ENCODE measurements at regions not wholly inside any gene's neighbourhood (a gene's known extent, or its start where the extent isn't known, plus 50 kb on each side); places are given as distances from the start of the nearest gene placed in this dataset.

GRCh38 chr10:117721873-117722272 is 179.3 kb downstream of the EMX2 start:
- DNase-seq = no peak

DNA sequence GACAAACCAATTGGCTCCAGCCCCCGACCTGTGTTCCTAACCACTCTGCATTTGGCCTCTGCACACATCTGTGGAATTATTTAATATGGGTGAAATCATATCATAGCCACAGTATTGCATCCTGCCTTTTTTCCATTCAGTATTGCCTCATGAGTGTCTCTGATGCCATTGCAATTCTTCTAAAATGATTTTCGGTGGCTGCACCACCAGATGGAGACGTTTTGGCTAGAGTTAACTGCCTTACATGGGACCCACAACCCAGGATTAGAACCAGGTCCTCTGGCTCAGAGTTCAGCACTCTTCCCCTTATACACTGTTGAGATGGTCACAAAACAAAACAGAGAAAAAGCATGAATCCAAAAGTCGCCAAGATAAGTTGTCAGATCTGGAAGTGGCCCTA is 180.8 kb downstream of the EMX2 start:
- DNase-seq = no peak

DNA sequence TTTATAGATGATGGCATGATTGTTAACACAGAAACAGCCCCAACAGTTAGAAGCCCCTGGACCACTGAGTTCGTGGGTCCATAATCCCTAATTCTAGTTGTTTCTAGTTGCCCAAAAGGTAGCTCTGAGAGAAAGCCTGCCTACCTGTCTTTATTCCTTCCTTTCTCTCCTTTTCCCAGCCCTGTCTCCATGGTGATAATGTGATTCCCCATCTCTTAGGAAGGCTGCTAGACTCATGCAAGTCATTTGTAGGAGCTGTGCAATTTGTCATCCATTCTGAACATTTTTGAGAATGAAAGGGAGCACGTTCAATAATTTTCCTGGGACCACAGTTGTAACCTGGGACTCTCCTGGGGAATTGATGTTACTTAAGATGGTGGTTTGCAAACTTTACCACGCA is 183.4 kb downstream of the EMX2 start:
- no peak for DNase-seq

DNA sequence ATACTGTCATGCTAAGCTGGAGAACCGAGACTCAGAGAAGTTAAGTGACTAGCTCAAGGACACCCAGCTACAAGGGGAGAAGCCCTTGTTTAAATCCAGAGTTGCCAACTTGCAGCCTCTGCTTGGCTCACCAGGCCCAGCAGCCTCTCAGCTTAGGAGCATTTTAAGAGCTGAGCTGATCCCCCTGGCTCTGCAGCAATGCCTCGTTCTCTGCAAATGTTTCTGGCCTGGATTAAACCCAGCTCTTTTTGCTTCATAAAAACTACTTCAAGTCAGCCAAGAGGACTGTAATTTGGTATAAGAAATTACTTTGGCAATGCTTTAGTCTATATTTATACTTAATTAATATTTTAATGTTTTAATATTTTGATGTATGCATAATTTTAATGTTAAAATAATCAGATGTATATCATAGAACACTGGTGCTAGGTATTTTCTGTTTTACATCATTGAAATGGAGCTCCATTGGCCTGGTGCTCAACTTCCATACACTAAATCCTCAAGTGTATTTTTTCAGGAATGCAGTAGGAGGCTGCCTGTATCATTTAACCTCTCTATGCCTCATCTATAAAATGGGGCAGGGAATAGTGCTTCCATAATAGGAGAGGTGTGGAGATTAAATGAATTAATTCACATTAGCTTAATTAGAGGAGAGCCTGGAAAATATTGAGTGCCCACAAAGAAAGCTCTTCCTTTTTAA is 184.2 kb downstream of the EMX2 start:
- DNase-seq = no peak

- DNase-seq = no peak
These were observed 184.9 kb downstream of the EMX2 start for GRCh38 chr10:117727421-117727820.

DNA sequence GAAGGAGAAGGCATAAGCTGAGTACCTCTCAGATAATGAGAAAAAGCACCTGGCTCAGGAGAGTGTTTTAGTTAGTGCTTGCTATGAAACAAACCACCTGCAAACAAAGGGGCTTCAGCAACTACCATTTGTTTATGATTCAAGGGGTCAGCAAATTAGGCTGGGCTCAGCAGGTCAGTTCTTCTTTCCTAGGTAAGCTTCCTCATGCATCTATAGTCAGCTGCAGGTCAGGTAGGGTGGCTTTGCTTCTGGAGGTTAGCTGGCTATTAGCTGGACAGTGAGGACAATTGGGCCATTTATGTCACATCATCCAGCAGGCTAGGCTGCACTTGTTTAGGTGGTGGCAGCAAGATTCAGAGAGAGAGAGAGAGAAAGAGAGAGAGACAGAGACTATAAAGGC is 185.5 kb downstream of the EMX2 start:
- DNase-seq = no peak

DNA sequence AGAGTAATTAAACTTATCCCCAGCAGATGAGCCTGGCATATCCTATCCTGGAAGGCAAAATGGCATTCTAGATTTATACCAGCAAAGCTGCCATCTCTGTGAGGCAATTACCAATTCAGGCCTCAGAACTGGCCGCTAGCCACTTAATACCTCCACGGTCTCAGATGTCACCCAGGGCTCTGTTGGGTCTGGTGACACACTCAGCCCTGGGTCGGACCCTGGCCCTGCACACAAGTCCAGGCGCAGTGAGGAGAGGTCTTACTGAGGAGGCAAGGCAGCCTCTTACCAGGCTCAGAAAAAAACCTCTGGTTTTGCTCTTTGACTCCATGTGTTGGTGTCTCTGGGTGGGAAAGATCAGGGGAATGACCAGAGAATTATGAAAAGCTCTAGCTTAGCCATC is 186.6 kb downstream of the EMX2 start:
- DNase-seq = no peak

GRCh38 chr10:117731121-117731791 is 188.7 kb downstream of the EMX2 start:
- DNase-seq = no peak

DNA sequence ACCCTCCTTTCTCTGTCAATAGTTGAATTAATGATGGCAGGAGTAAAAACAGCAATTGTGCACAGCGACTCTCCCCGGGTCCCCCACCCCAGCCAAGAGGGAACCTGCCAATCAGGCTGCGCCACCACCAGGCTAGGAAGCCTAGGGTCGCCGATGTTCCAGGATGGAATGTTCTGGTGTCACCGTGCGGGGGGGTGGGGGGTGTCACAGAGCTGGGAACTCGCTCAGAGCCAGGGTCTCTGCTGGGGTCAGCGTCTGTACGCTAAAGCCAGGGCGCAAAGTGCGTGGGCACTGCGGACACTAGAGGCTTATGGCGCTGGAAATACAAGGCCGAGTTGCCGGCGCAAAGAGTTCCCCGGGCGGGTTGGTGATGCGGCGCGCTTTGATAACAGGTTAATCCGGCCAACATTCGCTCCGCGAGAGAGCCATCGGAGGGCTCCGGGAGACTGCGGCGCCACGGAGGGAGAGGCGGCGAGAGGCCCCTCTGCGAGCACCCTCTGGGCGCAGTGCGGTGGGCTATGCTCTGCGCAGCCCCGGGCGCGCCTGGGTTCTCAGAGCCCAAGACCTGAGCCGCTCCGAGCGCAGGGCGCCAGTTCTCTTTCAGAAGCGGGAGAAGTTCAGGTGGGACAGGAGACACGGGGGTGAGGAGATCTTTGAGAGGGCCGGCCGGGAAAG is 192.3 kb downstream of the EMX2 start:
- DNase-seq = no peak

GRCh38 chr10:117736655-117737054 is 194.1 kb downstream of the EMX2 start:
- DNase-seq = no peak

DNA sequence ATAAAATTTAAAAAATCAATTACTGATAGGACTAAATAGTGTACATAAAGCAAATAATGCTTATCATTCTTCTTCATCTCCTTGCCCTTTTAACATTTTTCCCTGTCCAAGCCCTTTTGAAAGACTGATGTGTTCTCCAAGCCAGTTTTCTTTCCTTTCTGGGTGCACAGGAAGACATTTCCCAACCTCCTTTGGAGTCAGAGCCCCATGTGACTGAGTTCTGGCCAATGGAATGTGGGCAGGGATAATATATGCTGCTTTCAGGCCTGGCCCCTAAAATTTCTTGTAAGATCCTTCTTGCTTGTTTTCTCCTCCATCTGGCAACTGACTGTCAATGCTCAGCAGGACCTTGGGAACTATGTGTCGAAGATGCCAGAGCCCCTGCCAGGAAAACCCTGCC is 197.5 kb downstream of the EMX2 start:
- DNase-seq = no peak

GRCh38 chr10:117740691-117741222 is 198.2 kb downstream of the EMX2 start:
- DNase-seq = no peak

DNA sequence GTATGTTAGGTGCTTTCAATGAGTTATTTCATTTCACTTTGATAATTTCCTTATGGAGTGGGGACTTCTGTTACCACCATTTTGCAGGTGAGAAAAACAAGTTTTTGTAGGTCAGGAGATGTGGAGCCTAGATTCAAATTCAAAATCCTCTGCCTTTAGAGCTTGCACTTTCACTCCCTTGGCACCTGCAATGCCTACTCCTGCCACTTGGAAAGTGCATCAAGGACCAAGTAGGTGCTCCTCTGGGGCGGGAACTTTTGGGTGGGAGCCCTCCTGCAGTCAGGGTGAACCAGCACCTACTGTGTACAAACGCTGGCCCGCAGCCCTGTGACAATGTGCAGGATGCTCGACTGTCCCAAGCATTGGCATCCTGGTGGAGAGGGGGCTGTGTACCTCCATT is 199.0 kb downstream of the EMX2 start:
- no peak for DNase-seq

DNA sequence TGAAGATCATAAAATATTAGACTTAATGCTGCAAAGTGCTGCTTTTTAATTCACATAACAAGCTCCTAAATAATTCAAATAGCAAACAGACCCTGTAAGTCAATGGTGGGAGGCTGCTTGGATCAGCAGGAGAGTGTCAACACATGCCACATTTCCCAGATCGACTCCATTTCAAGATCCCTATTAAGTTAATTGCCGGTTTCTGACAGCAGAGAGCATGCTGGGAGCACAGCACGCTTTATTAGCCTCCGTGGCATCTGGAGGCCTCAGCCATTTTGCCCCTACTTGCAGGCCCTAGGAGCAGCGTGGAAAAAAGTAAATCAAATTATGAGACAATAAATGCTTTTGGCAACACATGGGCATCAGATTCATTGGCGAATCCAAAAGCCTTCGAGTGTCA is 201.0 kb downstream of the EMX2 start:
- no peak for DNase-seq

- no peak for DNase-seq
These were observed 202.8 kb downstream of the EMX2 start for GRCh38 chr10:117745301-117745700.

GRCh38 chr10:117746541-117747448 is 204.2 kb downstream of the EMX2 start:
- no peak for DNase-seq

DNA sequence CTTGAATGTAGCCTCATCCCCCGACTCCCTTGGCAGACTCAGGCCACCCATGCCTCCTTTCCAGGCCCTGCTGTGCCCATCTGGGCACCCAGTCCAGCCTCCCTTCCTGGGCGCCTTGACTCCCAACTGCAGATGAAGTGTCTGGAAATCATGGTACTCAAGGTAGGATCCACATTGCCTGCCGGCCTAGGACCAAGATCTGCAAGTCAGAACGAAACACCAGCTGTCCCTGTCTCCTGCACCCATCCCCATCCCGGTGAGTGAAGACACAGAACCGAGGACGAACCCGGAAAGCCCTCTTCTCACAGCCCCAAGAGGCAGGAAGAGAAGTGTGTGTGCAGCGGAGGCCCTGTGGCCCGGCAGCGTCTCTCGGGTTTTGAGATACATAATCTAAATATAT is 205.1 kb downstream of the EMX2 start:
- DNase-seq = no peak

DNA sequence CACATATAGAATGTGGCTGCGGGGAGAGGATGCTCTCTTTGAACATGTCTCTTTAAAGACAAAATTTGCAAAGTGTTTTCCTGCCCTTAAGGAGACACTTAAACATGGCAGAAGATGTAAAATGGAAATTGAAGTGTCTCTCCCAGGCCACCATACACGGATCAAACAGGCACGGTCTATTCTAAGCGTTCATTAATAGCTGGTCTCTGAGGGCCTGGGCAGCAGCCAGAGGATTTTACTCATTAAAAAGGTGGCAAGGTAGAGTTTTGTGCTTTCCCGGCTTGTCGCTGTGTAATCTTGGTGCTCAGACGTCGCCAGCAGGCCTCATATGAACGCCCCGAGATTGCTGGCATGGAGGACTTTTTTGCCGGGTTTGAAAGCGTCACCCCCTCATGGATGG is 205.5 kb downstream of the EMX2 start:
- DNase-seq = no peak

- no peak for DNase-seq
These were observed 208.1 kb downstream of the EMX2 start for GRCh38 chr10:117750616-117751015.

DNA sequence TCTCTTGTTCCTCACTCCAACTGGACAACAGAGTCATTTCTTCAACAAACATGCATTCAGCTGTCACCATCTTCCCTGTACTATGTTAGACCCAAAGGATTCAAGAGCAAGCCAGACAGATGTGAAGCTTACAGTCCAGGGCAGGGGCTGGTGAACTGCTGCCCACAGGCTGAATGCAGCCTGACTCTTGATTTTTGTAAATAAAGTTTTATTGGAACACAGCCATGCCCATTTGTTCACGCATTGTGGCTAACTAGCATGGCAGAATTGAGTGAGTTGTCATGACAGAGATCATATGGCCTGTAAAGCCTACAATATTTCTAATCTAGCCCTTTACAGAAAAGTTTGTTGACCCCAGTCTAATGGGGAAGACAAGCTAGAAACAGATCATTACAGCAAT is 208.7 kb downstream of the EMX2 start:
- no peak for DNase-seq

GRCh38 chr10:117752103-117752502 is 209.6 kb downstream of the EMX2 start:
- DNase-seq = no peak

GRCh38 chr10:117754770-117755658 is 212.5 kb downstream of the EMX2 start:
- no peak for DNase-seq

Data from activated CD8-positive, alpha-beta memory T cell treated with anti-CD3 and anti-CD28 coated beads for 24 hours (primary cell).